GM10266 (cell line): ENCODE measurements at regions not wholly inside any gene's neighbourhood (a gene's known extent, or its start where the extent isn't known, plus 50 kb on each side); places are given as distances from the start of the nearest gene placed in this dataset.

Source experiments
- DNase-seq: peaks from one replicate; pipeline ENCODE4 v3.0.0; 2012; ENCODE audit errors: extremely low spot score
- TF ChIP-seq, protein P1 (sequence below): IDR thresholded peaks from 2 replicates; pipeline ENCODE4 v1.5.1; 2012; ENCODE audit warnings: mild to moderate bottlenecking, low read depth; ENCODE audit not compliant: control insufficient read depth, insufficient read depth; ENCODE audit errors: missing control alignments

DNA sequence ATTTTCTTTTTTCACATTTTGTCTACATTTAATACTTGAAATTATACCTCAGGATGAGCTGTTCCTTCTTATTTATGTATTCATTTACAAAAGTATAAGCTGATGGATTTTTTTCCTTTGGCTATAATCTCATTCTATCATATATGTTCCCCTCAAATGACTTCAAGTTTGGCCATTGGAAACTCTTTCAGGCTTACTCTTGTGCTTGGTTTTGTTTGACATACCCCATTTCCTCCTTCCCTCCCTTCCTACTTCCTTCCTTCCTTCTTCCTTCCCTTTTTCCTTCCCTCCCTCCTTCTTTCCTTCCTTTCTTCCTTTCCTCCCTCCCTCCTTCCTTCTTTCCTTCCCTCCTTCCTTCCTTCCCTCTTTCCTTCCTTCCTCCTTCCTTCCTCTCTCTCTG, 697.1 kb upstream of the ARPP21 start:
- no peak for DNase-seq
- TF ChIP-seq, protein P1, sequence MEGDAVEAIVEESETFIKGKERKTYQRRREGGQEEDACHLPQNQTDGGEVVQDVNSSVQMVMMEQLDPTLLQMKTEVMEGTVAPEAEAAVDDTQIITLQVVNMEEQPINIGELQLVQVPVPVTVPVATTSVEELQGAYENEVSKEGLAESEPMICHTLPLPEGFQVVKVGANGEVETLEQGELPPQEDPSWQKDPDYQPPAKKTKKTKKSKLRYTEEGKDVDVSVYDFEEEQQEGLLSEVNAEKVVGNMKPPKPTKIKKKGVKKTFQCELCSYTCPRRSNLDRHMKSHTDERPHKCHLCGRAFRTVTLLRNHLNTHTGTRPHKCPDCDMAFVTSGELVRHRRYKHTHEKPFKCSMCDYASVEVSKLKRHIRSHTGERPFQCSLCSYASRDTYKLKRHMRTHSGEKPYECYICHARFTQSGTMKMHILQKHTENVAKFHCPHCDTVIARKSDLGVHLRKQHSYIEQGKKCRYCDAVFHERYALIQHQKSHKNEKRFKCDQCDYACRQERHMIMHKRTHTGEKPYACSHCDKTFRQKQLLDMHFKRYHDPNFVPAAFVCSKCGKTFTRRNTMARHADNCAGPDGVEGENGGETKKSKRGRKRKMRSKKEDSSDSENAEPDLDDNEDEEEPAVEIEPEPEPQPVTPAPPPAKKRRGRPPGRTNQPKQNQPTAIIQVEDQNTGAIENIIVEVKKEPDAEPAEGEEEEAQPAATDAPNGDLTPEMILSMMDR: no peak

DNA sequence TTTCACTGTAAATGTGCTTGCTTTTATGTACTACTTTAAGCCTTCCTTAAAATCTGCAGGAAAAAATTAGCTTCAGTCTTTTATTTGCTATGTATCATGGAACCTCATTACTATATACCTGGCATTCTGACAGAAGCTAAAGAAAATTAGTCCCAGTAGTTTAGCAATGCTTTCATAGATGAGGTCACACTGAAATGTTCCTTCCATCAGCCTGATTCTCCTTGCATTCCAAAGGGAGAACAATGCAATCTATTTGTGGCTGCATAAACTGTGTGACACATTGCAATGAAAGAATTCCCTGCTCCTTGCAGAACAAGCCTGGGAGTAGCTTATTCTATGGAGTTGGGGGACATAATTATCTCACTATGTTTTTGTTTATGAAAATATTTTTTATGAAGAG, 691.5 kb upstream of the ARPP21 start:
- TF ChIP-seq, protein P1: no peak

DNA sequence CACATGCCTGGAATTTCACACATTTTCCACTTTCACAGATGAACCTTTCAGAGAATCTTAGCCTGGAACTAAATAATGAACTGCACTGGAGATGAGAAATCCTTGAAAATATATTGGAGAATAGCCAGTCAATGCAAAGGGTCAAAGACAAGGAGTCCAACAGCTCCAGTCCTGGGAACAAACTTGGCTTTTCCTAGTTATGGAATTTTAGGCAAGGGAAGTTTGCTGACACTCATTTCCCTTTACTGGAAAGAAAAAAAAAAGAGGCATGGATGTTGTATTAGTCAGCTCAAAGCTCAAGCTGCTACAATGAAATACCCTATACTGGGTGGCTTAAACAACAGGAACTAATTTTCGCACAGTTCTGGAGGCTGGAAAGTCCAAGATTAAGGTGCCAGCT, 690.8 kb upstream of the ARPP21 start:
- no peak for DNase-seq
- TF ChIP-seq, protein P1: no peak

More for the DNA sequence above, 691.5 kb upstream of the ARPP21 start:
- DNase-seq: no peak

DNA sequence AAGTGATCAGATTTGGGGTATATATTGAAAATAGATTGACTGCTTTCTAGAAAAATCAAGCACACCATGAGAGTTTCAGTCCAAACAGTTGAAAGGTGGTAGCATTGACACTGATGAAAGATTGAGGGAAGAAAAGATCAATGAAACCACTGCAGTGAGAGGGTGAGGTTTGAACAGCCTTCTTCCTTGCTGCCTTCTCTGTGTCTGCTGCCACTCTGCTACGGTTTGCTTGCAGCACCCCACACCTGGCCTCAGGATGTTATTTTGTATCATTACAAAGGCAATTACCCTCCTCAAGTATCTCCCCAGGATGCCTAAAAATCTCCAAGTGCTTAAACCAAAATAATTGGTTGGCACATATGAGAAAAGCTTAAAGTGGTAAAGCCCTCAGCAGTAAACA, 683.6 kb upstream of the ARPP21 start:
- no peak for DNase-seq
- TF ChIP-seq, protein P1: no peak

DNA sequence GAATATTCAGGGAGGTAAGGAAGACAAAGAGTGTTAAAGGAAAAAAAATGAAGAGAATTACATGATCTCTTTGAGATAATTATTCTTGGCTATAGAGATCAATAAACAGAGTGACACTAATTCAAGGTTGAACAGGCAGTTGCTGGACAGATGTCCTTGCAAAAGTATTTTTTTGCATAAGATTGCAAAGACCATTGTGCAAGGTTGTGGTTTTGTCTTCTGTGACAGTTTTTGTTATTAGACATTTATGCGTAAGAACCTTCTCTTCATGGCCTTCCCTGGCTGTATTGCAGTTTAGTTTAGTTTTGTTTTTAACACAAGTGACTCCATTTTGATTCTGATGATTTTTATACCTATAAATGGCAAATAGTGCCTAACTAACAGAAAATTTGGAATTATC, 682.8 kb upstream of the ARPP21 start:
- TF ChIP-seq, protein P1: no peak
- DNase-seq: no peak

DNA sequence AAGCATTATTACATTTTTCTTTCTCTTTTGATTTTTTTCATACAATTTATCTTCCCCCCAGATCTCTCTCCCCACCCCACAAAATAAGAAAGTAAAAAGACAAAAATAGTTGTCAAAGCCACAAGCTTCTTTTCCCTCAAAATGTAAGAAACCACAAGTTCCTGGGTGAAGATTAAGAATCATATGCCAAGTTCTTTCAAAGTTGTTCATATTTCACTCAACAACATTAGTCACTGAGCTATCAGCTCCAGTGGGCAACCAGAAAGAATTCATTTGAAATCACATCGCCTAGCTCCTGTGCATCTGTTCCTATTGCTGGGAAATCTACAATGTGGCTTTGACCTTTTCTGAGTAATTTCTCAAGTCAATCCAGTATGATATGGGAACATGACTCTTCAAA, 681.6 kb upstream of the ARPP21 start:
- TF ChIP-seq, protein P1: no peak
- DNase-seq: no peak

DNA sequence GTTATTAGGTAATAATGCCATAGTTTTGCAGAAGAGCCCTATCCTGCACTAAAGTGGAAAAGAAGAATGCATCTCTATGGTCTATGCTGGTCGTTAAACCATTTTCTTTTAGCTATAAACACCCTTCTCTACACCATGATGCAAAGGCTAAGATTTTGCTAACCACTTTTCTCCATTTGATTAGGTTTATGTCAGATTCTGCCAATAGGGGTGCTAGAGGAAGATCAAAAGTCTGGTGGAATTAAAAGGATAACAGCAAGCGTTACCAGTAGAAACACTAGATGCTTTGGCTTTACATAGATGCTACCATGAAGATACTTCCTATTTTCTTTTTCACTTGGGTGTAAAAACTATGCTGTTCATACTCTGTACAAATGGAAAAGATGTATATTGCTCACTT, 669.8 kb upstream of the ARPP21 start:
- no peak for DNase-seq
- TF ChIP-seq, protein P1: no peak
